ENCODE measurements at regions not wholly inside any gene's neighbourhood (a gene's known extent, or its start where the extent isn't known, plus 50 kb on each side); places are given as distances from the start of the nearest gene placed in this dataset.

DNA sequence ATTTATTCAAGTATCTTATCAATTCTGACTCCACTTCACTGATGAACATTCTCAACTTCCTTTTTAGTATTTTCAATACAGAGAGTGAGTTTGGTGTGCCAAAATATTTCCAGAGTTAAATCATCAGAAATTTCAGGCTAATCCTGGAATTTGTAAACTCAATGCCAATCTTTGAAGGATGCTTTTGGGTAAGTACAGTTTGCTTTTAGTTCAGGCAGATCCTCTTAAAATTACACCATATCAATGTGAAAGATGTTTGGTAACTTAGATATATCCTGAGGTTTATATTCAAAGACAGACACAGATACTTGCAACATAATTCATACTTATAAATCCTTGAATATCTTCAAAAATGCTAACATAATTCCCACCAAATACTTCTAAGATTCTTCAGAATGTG, 76.0 kb upstream of the FAM47B start:
- no peaks in the 10 kb centered on the region for H3K9me3 ChIP-seq
- H3K27me3 ChIP-seq (replicated peaks; ENCODE audit: insufficient read depth) = no peaks in the 10 kb centered on the region
- H3K27ac ChIP-seq = peak overlapping the region in 1 of 2 donors; percentile 12
- DNase-seq (ENCODE audit: low spot score) (no peak), ATAC-seq (ENCODE audit: insufficient number of reproducible peaks, low FRiP score, low read depth) (no peak)
- peaks cover 0 to 19% of the 10 kb centered on the region in 2 donors for H3K4me1 ChIP-seq (ENCODE audit: control insufficient read depth in 1 of 2, low read depth in 2 of 2)
- H3K36me3 ChIP-seq = no peaks in the 10 kb centered on the region
- no peak overlapping the region for H3K4me3 ChIP-seq
- TF ChIP-seq, protein P1, sequence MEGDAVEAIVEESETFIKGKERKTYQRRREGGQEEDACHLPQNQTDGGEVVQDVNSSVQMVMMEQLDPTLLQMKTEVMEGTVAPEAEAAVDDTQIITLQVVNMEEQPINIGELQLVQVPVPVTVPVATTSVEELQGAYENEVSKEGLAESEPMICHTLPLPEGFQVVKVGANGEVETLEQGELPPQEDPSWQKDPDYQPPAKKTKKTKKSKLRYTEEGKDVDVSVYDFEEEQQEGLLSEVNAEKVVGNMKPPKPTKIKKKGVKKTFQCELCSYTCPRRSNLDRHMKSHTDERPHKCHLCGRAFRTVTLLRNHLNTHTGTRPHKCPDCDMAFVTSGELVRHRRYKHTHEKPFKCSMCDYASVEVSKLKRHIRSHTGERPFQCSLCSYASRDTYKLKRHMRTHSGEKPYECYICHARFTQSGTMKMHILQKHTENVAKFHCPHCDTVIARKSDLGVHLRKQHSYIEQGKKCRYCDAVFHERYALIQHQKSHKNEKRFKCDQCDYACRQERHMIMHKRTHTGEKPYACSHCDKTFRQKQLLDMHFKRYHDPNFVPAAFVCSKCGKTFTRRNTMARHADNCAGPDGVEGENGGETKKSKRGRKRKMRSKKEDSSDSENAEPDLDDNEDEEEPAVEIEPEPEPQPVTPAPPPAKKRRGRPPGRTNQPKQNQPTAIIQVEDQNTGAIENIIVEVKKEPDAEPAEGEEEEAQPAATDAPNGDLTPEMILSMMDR (IDR thresholded peaks at IDR 0.05) = no peak

DNA sequence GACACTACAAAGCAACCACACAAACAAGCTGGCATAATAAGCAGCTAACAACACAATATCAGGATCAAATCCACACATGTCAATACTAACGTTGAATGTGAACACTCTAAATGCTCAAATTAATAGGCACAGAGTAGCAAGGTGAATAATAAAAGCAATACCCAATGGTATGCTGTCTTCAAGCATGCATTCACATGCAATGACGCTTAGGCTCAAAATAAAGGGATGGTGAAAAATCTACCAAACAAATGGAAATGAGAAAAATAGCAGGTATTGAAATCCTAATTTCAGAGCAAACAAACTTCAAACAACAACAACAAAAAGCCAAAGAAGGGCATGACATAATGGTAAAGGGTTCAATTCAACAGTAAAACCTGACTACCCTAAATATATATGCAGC, 74.0 kb upstream of the FAM47B start:
- Histone ChIP-seq H3K9me3 (no peaks in the 10 kb centered on the region), H3K27ac (no peak overlapping the region), H3K27me3 (replicated peaks; ENCODE audit: insufficient read depth) (no peaks in the 10 kb centered on the region), H3K4me1 (ENCODE audit: control insufficient read depth in 1 of 2, low read depth in 2 of 2) (peaks cover 0 to 17% of the 10 kb centered on the region in 2 donors), H3K36me3 (no peaks in the 10 kb centered on the region), H3K4me3 (no peak overlapping the region)
- DNase-seq (ENCODE audit: low spot score) = no peak
- ATAC-seq (ENCODE audit: insufficient number of reproducible peaks, low FRiP score, low read depth) = no peak
- TF ChIP-seq, protein P1 (IDR thresholded peaks at IDR 0.05) = no peak

DNA sequence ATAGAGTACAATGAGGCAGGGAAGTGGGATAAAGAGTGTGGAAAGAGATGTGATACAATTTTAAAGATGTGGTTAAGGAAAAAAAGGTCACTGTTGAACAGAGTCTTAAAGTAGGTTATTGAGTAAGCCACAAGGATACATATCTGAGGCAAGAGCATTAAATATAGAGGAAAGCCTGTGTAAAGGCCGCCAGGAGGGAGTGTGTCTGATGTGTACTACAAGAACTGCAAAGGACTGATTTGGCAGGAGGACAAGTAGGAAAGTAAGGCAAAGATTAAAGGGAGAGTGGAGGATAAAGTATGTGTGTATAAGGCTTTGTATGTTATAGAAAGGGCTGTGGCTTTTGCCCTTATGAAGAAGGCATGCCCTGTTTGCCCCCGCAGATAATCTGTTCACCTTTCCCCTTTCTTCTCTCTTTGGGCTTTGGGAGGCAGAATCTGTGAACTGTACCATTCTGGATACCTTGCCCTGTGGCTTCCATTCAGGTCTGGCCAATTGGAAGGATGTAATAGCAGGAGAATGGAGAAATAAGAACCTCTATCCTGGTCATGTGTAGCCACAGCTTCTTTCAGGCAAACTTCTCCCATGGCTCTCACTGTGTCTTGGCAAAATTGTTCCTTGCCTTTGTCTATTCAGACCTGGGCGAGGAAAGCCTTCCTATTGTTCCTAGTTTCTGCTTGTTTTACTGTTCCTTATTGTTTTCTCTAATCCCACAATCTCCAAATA, 68.9 kb upstream of the FAM47B start:
- ATAC-seq (ENCODE audit: insufficient number of reproducible peaks, low FRiP score, low read depth) (no peak), DNase-seq (ENCODE audit: low spot score) (no peak)
- H3K27me3 ChIP-seq (replicated peaks; ENCODE audit: insufficient read depth) = no peaks in the 10 kb centered on the region
- peaks cover 3 to 15% of the 10 kb centered on the region in 2 donors for H3K4me1 ChIP-seq (ENCODE audit: control insufficient read depth in 1 of 2, low read depth in 2 of 2)
- no peaks in the 10 kb centered on the region for H3K36me3 ChIP-seq
- H3K27ac ChIP-seq = no peak overlapping the region
- TF ChIP-seq, protein P1 (IDR thresholded peaks at IDR 0.05) = no peak
- no peaks in the 10 kb centered on the region for H3K9me3 ChIP-seq
- H3K4me3 ChIP-seq = no peak overlapping the region

DNA sequence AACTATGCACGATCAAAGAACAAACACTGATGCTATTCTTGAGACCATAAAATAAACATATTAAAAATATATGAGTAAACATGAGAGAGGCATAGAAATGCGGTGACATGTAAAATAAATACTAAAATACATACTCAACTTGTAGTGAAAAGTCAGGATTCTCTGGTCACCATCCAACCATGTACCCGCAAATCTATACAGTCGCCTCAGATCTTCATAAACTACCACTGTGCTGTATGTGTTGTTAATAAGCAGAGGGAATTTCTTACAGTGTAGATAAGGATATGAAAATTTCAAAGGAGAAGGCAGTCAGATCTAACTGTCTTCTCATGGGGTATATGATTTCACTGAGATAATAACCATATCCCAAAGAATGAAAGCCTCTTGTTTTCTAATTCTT, 67.8 kb upstream of the FAM47B start:
- ATAC-seq (ENCODE audit: insufficient number of reproducible peaks, low FRiP score, low read depth) = no peak

DNA sequence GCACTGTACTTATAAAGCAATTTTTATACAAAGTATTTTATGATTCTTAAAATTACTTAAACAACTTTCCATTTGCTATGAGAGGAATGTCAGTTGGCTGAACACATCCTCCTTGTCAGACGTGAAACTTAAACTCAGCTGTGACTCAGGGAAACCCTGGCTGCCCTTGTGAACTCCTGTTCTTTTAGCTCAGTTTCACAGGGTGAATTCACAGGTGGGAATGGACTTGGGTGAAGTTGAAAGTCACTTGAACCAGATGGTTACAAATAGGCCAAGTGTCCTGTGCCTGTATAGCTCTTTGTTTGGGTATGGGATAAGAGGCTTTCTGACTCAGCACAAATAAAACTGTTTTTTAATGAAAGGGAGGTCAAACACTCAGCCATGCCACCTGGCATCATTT, 67.4 kb upstream of the FAM47B start:
- no peaks in the 10 kb centered on the region for H3K27me3 ChIP-seq (replicated peaks; ENCODE audit: insufficient read depth)
- no peaks in the 10 kb centered on the region for H3K9me3 ChIP-seq
- DNase-seq (ENCODE audit: low spot score) (no peak), ATAC-seq (ENCODE audit: insufficient number of reproducible peaks, low FRiP score, low read depth) (no peak)
- H3K36me3 ChIP-seq = no peaks in the 10 kb centered on the region
- peaks cover 3 to 15% of the 10 kb centered on the region in 2 donors for H3K4me1 ChIP-seq (ENCODE audit: control insufficient read depth in 1 of 2, low read depth in 2 of 2)
- no peak overlapping the region for H3K4me3 ChIP-seq
- peak overlapping the region in 1 of 2 donors; percentile 49 for H3K27ac ChIP-seq
- TF ChIP-seq, protein P1 (IDR thresholded peaks at IDR 0.05) = no peak

More for the DNA sequence above, 67.8 kb upstream of the FAM47B start:
- DNase-seq (ENCODE audit: low spot score) = no peak
- H3K4me1 ChIP-seq (ENCODE audit: control insufficient read depth in 1 of 2, low read depth in 2 of 2) = peaks cover 3 to 15% of the 10 kb centered on the region in 2 donors
- no peaks in the 10 kb centered on the region for H3K36me3 ChIP-seq
- TF ChIP-seq, protein P1 (IDR thresholded peaks at IDR 0.05) = no peak
- H3K4me3 ChIP-seq = no peak overlapping the region
- no peaks in the 10 kb centered on the region for H3K9me3 ChIP-seq
- H3K27me3 ChIP-seq (replicated peaks; ENCODE audit: insufficient read depth) = no peaks in the 10 kb centered on the region
- H3K27ac ChIP-seq = peak overlapping the region in 1 of 2 donors; percentile 49
